Immature natural killer cell (primary cell): ENCODE measurements at regions not wholly inside any gene's neighbourhood (a gene's known extent, or its start where the extent isn't known, plus 50 kb on each side); places are given as distances from the start of the nearest gene placed in this dataset.
A peak's percentile ranks its signal among the peaks of the same experiment; 100 is the strongest.

Experiments
- DNase-seq, 3 donors: peaks; one replicate each; pipeline ENCODE4 v3.0.0; 2022; ENCODE audit warnings: mixed read lengths in 1 of 3
- H3K27ac Mint-ChIP-seq, 6 donors: one replicate each; pipeline ENCODE4 v1.8.0; 2020; ENCODE audit warnings: mixed read lengths in 6 of 6, mild to moderate bottlenecking in 5 of 6, inconsistent platforms in 4 of 6, moderate library complexity in 3 of 6
- H3K27me3 Mint-ChIP-seq, 3 donors: one replicate each; pipeline ENCODE4 v1.8.0; 2020 to 2021; ENCODE audit warnings: low read depth in 3 of 3, mild to moderate bottlenecking in 3 of 3, mixed read lengths in 3 of 3, moderate library complexity in 3 of 3, inconsistent platforms in 1 of 3
- H3K36me3 Mint-ChIP-seq, 3 donors: one replicate each; pipeline ENCODE4 v1.8.0; 2020; ENCODE audit warnings: mixed read lengths in 3 of 3, inconsistent platforms in 2 of 3, mild to moderate bottlenecking in 2 of 3
- H3K4me1 Mint-ChIP-seq, 2 donors: one replicate each; pipeline ENCODE4 v1.8.0; 2020; ENCODE audit warnings: inconsistent platforms in 2 of 2, mild to moderate bottlenecking in 2 of 2, mixed read lengths in 2 of 2, moderate library complexity in 1 of 2
- H3K4me3 Mint-ChIP-seq, 5 donors: one replicate each; pipeline ENCODE4 v1.8.0; 2020; ENCODE audit warnings: mild to moderate bottlenecking in 5 of 5, mixed read lengths in 5 of 5, inconsistent platforms in 3 of 5, moderate library complexity in 3 of 5
- H3K9me3 Mint-ChIP-seq, 6 donors: one replicate each; pipeline ENCODE4 v1.8.0; 2020; ENCODE audit warnings: mild to moderate bottlenecking in 6 of 6, mixed read lengths in 6 of 6, inconsistent platforms in 4 of 6, moderate library complexity in 3 of 6

- Mint-ChIP-seq H3K4me1 (peaks cover 78 to 88% of the 10 kb centered on the region in 2 donors), H3K27ac (peak overlapping the region; percentile 81 to 96 (median 90)), H3K36me3 (no peaks in the 10 kb centered on the region), H3K9me3 (no peaks in the 10 kb centered on the region), H3K27me3 (peaks cover 0 to 22% (median 7%) of the 10 kb centered on the region in 3 donors), H3K4me3 (peak overlapping the region; percentile 42 to 82 (median 60))
- DNase-seq = no peak
Measured at GRCh38 chr6:105645958-105646357, 243.1 kb upstream of the PREP start.

- peaks cover 0 to 22% (median 7%) of the 10 kb centered on the region in 3 donors for H3K27me3 Mint-ChIP-seq
- no peaks in the 10 kb centered on the region for H3K9me3 Mint-ChIP-seq
- H3K36me3 Mint-ChIP-seq = no peaks in the 10 kb centered on the region
- H3K4me3 Mint-ChIP-seq = peak overlapping the region in 3 of 5 donors; percentile 60 to 82 (median 63)
- peak overlapping the region; percentile 81 to 96 (median 90) for H3K27ac Mint-ChIP-seq
- peaks cover 73 to 85% of the 10 kb centered on the region in 2 donors for H3K4me1 Mint-ChIP-seq
- DNase-seq = no peak
Measured at GRCh38 chr6:105645156-105645555, 242.3 kb upstream of the PREP start.

GRCh38 chr6:105644691-105645090, 241.8 kb upstream of the PREP start:
- Mint-ChIP-seq H3K9me3 (no peaks in the 10 kb centered on the region), H3K4me1 (peaks cover 70 to 82% of the 10 kb centered on the region in 2 donors), H3K27ac (peak overlapping the region; percentile 81 to 96 (median 90)), H3K36me3 (no peaks in the 10 kb centered on the region), H3K4me3 (peak overlapping the region; percentile 41 to 64 (median 47)), H3K27me3 (peaks cover 0 to 22% (median 7%) of the 10 kb centered on the region in 3 donors)
- DNase-seq = no peak

- Mint-ChIP-seq H3K27ac (peak overlapping the region; percentile 81 to 96 (median 90)), H3K9me3 (no peaks in the 10 kb centered on the region), H3K4me3 (peak overlapping the region; percentile 41 to 64 (median 47)), H3K36me3 (no peaks in the 10 kb centered on the region), H3K4me1 (peaks cover 64 to 76% of the 10 kb centered on the region in 2 donors), H3K27me3 (peaks cover 0 to 22% (median 5%) of the 10 kb centered on the region in 3 donors)
- peak; percentile 34 to 56 (median 43) for DNase-seq
Measured at GRCh38 chr6:105644073-105644489, 241.2 kb upstream of the PREP start.

- H3K4me3 Mint-ChIP-seq = no peak overlapping the region
- no peak for DNase-seq
- H3K36me3 Mint-ChIP-seq = peaks cover 0 to 8% (median 0%) of the 10 kb centered on the region in 3 donors
- peak overlapping the region in 4 of 6 donors; percentile 33 to 96 (median 86) for H3K27ac Mint-ChIP-seq
- H3K27me3 Mint-ChIP-seq = peaks cover 0 to 22% (median 2%) of the 10 kb centered on the region in 3 donors
- no peaks in the 10 kb centered on the region for H3K9me3 Mint-ChIP-seq
- peaks cover 51 to 62% of the 10 kb centered on the region in 2 donors for H3K4me1 Mint-ChIP-seq
Measured at GRCh38 chr6:105642708-105643107, 239.8 kb upstream of the PREP start.

GRCh38 chr6:105641504-105641903, 238.6 kb upstream of the PREP start:
- no peak overlapping the region for H3K4me3 Mint-ChIP-seq
- peaks cover 0 to 18% (median 0%) of the 10 kb centered on the region in 3 donors for H3K27me3 Mint-ChIP-seq
- H3K9me3 Mint-ChIP-seq = no peaks in the 10 kb centered on the region
- H3K4me1 Mint-ChIP-seq = peaks cover 41 to 51% of the 10 kb centered on the region in 2 donors
- H3K36me3 Mint-ChIP-seq = peaks cover 0 to 8% (median 0%) of the 10 kb centered on the region in 3 donors
- DNase-seq = no peak
- peak overlapping the region in 5 of 6 donors; percentile 7 to 83 (median 23) for H3K27ac Mint-ChIP-seq

GRCh38 chr6:105639124-105639523, 236.2 kb upstream of the PREP start:
- Mint-ChIP-seq H3K27me3 (peaks cover 0 to 4% (median 3%) of the 10 kb centered on the region in 3 donors), H3K4me3 (no peak overlapping the region), H3K27ac (no peak overlapping the region), H3K4me1 (peaks cover 25 to 45% of the 10 kb centered on the region in 2 donors), H3K36me3 (peaks cover 0 to 8% (median 0%) of the 10 kb centered on the region in 3 donors), H3K9me3 (no peaks in the 10 kb centered on the region)
- DNase-seq = no peak

- H3K36me3 Mint-ChIP-seq = peaks cover 4 to 19% (median 6%) of the 10 kb centered on the region in 3 donors
- H3K4me3 Mint-ChIP-seq = no peak overlapping the region
- H3K27ac Mint-ChIP-seq = no peak overlapping the region
- H3K27me3 Mint-ChIP-seq = peaks cover 2 to 5% (median 2%) of the 10 kb centered on the region in 3 donors
- DNase-seq = no peak
- H3K9me3 Mint-ChIP-seq = peaks cover 0 to 3% (median 0%) of the 10 kb centered on the region in 6 donors
- peaks cover 9 to 19% of the 10 kb centered on the region in 2 donors for H3K4me1 Mint-ChIP-seq
Measured at GRCh38 chr6:105633814-105634213, 230.9 kb upstream of the PREP start.

GRCh38 chr6:105628156-105628860, 225.4 kb upstream of the PREP start:
- Mint-ChIP-seq H3K4me1 (peaks cover 11 to 14% of the 10 kb centered on the region in 2 donors), H3K27ac (peak overlapping the region in 3 of 6 donors; percentile 36 to 78 (median 38)), H3K4me3 (peak overlapping the region in 2 of 5 donors; percentile 11), H3K9me3 (peaks cover 0 to 3% (median 0%) of the 10 kb centered on the region in 6 donors), H3K36me3 (peaks cover 4 to 13% (median 6%) of the 10 kb centered on the region in 3 donors), H3K27me3 (peaks cover 2% of the 10 kb centered on the region in 3 donors)
- peak in 1 of 3 donors; percentile 25 for DNase-seq

- DNase-seq = no peak
- peaks cover 11 to 14% of the 10 kb centered on the region in 2 donors for H3K4me1 Mint-ChIP-seq
- H3K36me3 Mint-ChIP-seq = peaks cover 4 to 13% (median 6%) of the 10 kb centered on the region in 3 donors
- H3K9me3 Mint-ChIP-seq = peaks cover 0 to 3% (median 0%) of the 10 kb centered on the region in 6 donors
- peaks cover 2% of the 10 kb centered on the region in 3 donors for H3K27me3 Mint-ChIP-seq
- H3K4me3 Mint-ChIP-seq = no peak overlapping the region
- no peak overlapping the region for H3K27ac Mint-ChIP-seq
Measured at GRCh38 chr6:105626295-105627158, 223.6 kb upstream of the PREP start.

- Mint-ChIP-seq H3K4me3 (no peak overlapping the region), H3K4me1 (peaks cover 14 to 20% of the 10 kb centered on the region in 2 donors), H3K9me3 (no peaks in the 10 kb centered on the region), H3K36me3 (no peaks in the 10 kb centered on the region), H3K27me3 (no peaks in the 10 kb centered on the region), H3K27ac (no peak overlapping the region)
- no peak for DNase-seq
Measured at GRCh38 chr6:105624021-105624420, 221.1 kb upstream of the PREP start.

- peaks cover 3 to 6% of the 10 kb centered on the region in 2 donors for H3K4me1 Mint-ChIP-seq
Measured at GRCh38 chr6:105622226-105622625, 219.3 kb upstream of the PREP start.

GRCh38 chr6:105621564-105622175, 218.8 kb upstream of the PREP start:
- no peak overlapping the region for H3K27ac Mint-ChIP-seq
- DNase-seq = no peak
- peaks cover 0 to under 1% (median 0%) of the 10 kb centered on the region in 3 donors for H3K36me3 Mint-ChIP-seq
- H3K9me3 Mint-ChIP-seq = no peaks in the 10 kb centered on the region
- no peaks in the 10 kb centered on the region for H3K27me3 Mint-ChIP-seq
- peaks cover 3 to 6% of the 10 kb centered on the region in 2 donors for H3K4me1 Mint-ChIP-seq
- H3K4me3 Mint-ChIP-seq = no peak overlapping the region

More at GRCh38 chr6:105622226-105622625, 219.3 kb upstream of the PREP start:
- no peak overlapping the region for H3K4me3 Mint-ChIP-seq
- DNase-seq = no peak
- no peak overlapping the region for H3K27ac Mint-ChIP-seq
- H3K36me3 Mint-ChIP-seq = no peaks in the 10 kb centered on the region
- no peaks in the 10 kb centered on the region for H3K9me3 Mint-ChIP-seq
- H3K27me3 Mint-ChIP-seq = no peaks in the 10 kb centered on the region
